GM23338 (cell line): ENCODE measurements at regions not wholly inside any gene's neighbourhood (a gene's known extent, or its start where the extent isn't known, plus 50 kb on each side); places are given as distances from the start of the nearest gene placed in this dataset.

Experiments used
- CREB1 ChIP-seq: fragments of 250-450 bp; sonication (Bioruptor Pico); IDR thresholded peaks from 2 replicates; pipeline ENCODE4 v1.5.0; 2020; ENCODE audit warnings: low read depth, mild to moderate bottlenecking, moderate library complexity
- EZH2 ChIP-seq: fragments of 200-600 bp; sonication (generic); IDR thresholded peaks from one replicate; pipeline ENCODE4 v1.8.0; 2017; ENCODE audit warnings: antibody characterized with exemption, mild to moderate bottlenecking, low read depth; ENCODE audit not compliant: unreplicated experiment
- EZH2phosphoT487 ChIP-seq: fragments of 200-600 bp; sonication (generic); IDR thresholded peaks from one replicate; pipeline ENCODE4 v1.8.1; 2018; ENCODE audit warnings: antibody characterized with exemption; ENCODE audit not compliant: unreplicated experiment
- JUNB ChIP-seq: IDR thresholded peaks from one replicate; pipeline ENCODE4 v1.6.1; 2016; ENCODE audit warnings: antibody characterized with exemption; ENCODE audit not compliant: unreplicated experiment
- NANOG ChIP-seq: IDR thresholded peaks from 2 replicates; pipeline ENCODE4 v1.6.1; 2016; ENCODE audit warnings: antibody characterized with exemption, borderline replicate concordance
- POLR2AphosphoS5 ChIP-seq: IDR thresholded peaks from 2 replicates; pipeline ENCODE4 v1.6.1; 2016; ENCODE audit warnings: antibody characterized with exemption, low read depth
- STAT1 ChIP-seq: IDR thresholded peaks from one replicate; pipeline ENCODE4 v1.6.1; 2016; ENCODE audit warnings: antibody characterized with exemption; ENCODE audit not compliant: unreplicated experiment
- ZNF114 ChIP-seq: fragments of 250-450 bp; sonication (Bioruptor Pico); IDR thresholded peaks from 2 replicates; pipeline ENCODE4 v1.5.0; 2020; ENCODE audit warnings: mild to moderate bottlenecking, moderate library complexity
- ZNF331 ChIP-seq: fragments of 250-450 bp; sonication (Bioruptor Pico); IDR thresholded peaks from 2 replicates; pipeline ENCODE4 v1.5.0; 2020; ENCODE audit warnings: low read depth, mild to moderate bottlenecking, moderate library complexity
- TF ChIP-seq, protein P1 (sequence below), 2 experiments: fragments of 200-600 bp in 1 of 2; sonication (generic) in 1 of 2; conservative IDR thresholded peaks; 2 replicates each; pipeline versions ENCODE4 v1.5.1 to v1.6.1; 2016 to 2017; ENCODE audit warnings: antibody characterized with exemption in 2 of 2, low read depth in 2 of 2, mild to moderate bottlenecking in 2 of 2, moderate library complexity in 1 of 2
- TF ChIP-seq, protein P2 (sequence below): IDR thresholded peaks from one replicate; pipeline ENCODE4 v1.6.1; 2018; ENCODE audit warnings: antibody characterized with exemption; ENCODE audit not compliant: unreplicated experiment
- TF ChIP-seq, protein P3 (sequence below): IDR thresholded peaks from 2 replicates; pipeline ENCODE4 v1.6.1; 2016; ENCODE audit warnings: antibody characterized with exemption
- TF ChIP-seq, protein P4 (sequence below): fragments of 250-450 bp; sonication (Bioruptor Pico); IDR thresholded peaks from 2 replicates; pipeline ENCODE4 v1.5.0; 2020; ENCODE audit warnings: mild to moderate bottlenecking, moderate library complexity

DNA sequence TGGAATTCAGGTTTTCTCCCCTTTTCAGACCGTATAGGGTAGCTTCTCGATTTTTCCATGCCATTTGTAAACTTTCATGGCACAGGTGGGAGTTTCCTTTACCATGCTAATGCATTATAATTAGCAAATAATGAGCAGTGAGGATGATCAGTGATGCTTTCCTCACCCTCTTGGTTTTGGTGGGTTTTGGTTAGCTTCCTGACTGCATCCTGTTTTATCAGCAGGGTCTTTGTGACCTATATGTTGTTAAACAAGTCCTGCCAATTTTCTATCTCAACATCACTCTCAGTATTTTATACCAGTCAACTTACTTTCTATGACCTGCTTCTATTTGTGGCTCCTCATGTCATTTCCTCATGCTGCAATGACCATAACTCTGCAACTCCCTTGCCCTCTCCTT is 1345.1 kb downstream of the NCAM2 start:
- TF ChIP-seq, protein P1, sequence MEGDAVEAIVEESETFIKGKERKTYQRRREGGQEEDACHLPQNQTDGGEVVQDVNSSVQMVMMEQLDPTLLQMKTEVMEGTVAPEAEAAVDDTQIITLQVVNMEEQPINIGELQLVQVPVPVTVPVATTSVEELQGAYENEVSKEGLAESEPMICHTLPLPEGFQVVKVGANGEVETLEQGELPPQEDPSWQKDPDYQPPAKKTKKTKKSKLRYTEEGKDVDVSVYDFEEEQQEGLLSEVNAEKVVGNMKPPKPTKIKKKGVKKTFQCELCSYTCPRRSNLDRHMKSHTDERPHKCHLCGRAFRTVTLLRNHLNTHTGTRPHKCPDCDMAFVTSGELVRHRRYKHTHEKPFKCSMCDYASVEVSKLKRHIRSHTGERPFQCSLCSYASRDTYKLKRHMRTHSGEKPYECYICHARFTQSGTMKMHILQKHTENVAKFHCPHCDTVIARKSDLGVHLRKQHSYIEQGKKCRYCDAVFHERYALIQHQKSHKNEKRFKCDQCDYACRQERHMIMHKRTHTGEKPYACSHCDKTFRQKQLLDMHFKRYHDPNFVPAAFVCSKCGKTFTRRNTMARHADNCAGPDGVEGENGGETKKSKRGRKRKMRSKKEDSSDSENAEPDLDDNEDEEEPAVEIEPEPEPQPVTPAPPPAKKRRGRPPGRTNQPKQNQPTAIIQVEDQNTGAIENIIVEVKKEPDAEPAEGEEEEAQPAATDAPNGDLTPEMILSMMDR (conservative IDR thresholded peaks at IDR 0.05; ENCODE audit: low read depth in 2 of 2): no peak
- TF ChIP-seq, protein P2, sequence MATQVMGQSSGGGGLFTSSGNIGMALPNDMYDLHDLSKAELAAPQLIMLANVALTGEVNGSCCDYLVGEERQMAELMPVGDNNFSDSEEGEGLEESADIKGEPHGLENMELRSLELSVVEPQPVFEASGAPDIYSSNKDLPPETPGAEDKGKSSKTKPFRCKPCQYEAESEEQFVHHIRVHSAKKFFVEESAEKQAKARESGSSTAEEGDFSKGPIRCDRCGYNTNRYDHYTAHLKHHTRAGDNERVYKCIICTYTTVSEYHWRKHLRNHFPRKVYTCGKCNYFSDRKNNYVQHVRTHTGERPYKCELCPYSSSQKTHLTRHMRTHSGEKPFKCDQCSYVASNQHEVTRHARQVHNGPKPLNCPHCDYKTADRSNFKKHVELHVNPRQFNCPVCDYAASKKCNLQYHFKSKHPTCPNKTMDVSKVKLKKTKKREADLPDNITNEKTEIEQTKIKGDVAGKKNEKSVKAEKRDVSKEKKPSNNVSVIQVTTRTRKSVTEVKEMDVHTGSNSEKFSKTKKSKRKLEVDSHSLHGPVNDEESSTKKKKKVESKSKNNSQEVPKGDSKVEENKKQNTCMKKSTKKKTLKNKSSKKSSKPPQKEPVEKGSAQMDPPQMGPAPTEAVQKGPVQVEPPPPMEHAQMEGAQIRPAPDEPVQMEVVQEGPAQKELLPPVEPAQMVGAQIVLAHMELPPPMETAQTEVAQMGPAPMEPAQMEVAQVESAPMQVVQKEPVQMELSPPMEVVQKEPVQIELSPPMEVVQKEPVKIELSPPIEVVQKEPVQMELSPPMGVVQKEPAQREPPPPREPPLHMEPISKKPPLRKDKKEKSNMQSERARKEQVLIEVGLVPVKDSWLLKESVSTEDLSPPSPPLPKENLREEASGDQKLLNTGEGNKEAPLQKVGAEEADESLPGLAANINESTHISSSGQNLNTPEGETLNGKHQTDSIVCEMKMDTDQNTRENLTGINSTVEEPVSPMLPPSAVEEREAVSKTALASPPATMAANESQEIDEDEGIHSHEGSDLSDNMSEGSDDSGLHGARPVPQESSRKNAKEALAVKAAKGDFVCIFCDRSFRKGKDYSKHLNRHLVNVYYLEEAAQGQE: no peak
- TF ChIP-seq EZH2 (no peak), POLR2AphosphoS5 (no peak), EZH2phosphoT487 (no peak), ZNF331 (CRISPR knock-in tag) (no peak), JUNB (no peak), CREB1 (CRISPR knock-in tag) (no peak), STAT1 (no peak), ZNF114 (no peak), NANOG (no peak)
- TF ChIP-seq, protein P3, sequence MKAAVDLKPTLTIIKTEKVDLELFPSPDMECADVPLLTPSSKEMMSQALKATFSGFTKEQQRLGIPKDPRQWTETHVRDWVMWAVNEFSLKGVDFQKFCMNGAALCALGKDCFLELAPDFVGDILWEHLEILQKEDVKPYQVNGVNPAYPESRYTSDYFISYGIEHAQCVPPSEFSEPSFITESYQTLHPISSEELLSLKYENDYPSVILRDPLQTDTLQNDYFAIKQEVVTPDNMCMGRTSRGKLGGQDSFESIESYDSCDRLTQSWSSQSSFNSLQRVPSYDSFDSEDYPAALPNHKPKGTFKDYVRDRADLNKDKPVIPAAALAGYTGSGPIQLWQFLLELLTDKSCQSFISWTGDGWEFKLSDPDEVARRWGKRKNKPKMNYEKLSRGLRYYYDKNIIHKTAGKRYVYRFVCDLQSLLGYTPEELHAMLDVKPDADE: no peak
- TF ChIP-seq, protein P4, sequence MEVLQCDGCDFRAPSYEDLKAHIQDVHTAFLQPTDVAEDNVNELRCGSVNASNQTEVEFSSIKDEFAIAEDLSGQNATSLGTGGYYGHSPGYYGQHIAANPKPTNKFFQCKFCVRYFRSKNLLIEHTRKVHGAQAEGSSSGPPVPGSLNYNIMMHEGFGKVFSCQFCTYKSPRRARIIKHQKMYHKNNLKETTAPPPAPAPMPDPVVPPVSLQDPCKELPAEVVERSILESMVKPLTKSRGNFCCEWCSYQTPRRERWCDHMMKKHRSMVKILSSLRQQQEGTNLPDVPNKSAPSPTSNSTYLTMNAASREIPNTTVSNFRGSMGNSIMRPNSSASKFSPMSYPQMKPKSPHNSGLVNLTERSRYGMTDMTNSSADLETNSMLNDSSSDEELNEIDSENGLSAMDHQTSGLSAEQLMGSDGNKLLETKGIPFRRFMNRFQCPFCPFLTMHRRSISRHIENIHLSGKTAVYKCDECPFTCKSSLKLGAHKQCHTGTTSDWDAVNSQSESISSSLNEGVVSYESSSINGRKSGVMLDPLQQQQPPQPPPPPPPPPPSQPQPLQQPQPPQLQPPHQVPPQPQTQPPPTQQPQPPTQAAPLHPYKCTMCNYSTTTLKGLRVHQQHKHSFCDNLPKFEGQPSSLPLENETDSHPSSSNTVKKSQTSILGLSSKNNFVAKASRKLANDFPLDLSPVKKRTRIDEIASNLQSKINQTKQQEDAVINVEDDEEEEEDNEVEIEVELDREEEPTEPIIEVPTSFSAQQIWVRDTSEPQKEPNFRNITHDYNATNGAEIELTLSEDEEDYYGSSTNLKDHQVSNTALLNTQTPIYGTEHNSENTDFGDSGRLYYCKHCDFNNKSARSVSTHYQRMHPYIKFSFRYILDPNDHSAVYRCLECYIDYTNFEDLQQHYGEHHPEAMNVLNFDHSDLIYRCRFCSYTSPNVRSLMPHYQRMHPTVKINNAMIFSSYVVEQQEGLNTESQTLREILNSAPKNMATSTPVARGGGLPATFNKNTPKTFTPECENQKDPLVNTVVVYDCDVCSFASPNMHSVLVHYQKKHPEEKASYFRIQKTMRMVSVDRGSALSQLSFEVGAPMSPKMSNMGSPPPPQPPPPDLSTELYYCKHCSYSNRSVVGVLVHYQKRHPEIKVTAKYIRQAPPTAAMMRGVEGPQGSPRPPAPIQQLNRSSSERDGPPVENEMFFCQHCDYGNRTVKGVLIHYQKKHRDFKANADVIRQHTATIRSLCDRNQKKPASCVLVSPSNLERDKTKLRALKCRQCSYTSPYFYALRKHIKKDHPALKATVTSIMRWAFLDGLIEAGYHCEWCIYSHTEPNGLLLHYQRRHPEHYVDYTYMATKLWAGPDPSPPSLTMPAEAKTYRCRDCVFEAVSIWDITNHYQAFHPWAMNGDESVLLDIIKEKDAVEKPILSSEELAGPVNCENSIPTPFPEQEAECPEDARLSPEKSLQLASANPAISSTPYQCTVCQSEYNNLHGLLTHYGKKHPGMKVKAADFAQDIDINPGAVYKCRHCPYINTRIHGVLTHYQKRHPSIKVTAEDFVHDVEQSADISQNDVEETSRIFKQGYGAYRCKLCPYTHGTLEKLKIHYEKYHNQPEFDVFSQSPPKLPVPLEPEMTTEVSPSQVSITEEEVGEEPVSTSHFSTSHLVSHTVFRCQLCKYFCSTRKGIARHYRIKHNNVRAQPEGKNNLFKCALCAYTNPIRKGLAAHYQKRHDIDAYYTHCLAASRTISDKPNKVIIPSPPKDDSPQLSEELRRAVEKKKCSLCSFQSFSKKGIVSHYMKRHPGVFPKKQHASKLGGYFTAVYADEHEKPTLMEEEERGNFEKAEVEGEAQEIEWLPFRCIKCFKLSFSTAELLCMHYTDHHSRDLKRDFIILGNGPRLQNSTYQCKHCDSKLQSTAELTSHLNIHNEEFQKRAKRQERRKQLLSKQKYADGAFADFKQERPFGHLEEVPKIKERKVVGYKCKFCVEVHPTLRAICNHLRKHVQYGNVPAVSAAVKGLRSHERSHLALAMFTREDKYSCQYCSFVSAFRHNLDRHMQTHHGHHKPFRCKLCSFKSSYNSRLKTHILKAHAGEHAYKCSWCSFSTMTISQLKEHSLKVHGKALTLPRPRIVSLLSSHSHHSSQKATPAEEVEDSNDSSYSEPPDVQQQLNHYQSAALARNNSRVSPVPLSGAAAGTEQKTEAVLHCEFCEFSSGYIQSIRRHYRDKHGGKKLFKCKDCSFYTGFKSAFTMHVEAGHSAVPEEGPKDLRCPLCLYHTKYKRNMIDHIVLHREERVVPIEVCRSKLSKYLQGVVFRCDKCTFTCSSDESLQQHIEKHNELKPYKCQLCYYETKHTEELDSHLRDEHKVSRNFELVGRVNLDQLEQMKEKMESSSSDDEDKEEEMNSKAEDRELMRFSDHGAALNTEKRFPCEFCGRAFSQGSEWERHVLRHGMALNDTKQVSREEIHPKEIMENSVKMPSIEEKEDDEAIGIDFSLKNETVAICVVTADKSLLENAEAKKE (CRISPR knock-in tag): no peak
